ENCODE measurements at regions not wholly inside any gene's neighbourhood (a gene's known extent, or its start where the extent isn't known, plus 50 kb on each side); places are given as distances from the start of the nearest gene placed in this dataset.

DNA sequence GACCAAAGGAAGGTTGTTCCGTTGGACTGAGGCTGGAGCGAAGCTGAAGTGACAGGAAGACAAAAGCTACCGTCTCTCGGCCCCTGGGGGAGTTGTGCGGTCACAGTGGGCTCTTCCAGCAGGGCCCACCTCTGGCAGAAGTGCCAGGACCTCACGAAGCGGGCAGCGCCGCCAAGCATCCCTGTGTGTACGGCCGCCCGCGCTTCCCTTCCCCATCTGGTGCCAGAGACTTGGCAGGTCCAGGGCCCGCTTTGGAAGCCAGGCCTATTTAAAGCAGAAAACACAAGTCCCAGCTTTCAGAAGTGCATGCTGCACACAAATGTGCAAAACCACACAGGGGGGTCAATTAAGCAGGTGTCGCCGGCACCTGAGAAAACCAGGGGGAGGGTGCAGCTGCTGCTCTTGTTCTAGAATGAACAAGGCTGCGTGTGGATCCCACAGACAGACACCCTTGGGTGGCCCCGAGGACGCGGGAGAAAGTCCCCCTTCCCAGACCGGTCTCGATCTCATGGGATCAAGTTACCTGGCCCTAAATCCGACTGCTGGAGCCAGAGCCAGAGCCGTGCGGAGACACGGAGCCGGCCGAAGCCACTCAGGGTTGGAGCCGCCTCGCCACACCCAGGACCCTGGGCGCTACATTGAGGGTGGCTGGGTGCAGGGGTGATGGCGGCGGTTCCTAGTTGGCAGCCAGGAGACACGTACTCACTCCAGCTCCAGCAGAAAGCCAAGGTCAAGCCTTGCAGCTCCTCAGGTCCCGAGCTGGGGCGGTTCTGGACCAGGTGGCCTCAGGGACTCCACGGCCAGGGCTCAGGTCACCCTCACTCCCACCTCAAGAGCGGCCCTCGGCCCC is 51.8 kb upstream of the PPP2R2D start:
- no peak for DNase-seq (ENCODE audit: low read depth in 2 of 2)

DNA sequence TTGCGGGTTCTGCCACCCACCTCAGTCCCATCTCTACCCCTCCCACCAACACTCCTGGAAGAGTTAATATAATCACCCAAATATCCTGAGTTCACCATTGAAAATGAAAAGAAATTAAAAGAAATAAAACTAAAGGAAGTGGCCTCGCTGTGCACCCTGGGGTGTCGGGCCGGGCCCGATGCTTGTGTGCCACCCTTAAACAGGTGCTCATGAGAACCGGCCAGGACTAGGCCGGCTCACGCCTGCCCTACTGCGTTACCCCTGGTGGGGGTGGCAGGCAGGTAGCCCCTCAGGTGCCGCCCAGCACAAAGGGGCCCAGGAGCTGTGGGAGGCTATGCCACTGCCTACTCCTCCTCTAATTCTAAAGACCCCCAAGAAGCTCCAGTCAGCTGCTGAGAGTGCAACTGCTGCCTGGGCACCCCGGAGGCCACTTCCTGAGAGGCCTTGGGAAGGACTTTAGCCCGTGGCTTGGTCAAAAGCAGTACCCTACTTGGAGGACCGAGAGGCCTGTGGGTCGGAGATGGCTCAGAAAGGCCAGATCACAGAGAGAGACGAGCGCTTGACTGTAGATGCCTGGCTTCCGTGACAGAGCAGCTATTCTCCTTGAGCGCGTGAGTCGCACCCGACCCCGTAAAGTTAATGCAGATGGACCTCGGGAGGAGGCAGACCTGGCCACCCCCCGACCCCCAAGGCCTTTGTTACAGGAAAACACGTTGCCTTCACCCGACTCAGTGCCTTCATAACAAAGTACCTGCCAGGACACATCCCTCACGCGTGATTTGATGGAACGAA is 51.0 kb upstream of the PPP2R2D start:
- no peak for DNase-seq (ENCODE audit: low read depth in 2 of 2)

DNA sequence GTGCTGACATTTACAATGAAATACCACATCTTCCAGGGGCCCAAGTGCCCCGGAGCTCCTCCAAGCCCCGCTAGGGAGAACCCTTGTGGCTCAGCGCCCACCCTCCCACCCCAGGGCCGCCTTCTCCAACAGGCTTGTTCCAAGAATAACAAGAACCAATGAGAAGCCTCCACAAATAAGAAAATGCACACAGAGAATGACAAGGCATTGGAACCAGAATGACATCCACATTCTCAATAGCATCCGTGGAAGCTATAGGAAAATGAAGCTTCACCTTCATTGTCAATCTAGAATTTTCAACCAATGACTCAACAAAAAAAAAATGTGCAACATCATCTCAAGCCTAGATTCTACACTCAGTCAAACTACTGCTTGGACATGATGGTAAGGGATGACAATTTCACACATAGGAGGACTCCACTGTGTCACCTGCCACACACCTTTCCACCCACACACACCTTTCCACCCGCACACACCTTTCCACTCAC is 50.4 kb upstream of the PPP2R2D start:
- no peak for DNase-seq (ENCODE audit: low read depth in 2 of 2)

Data from stimulated activated CD4-positive, alpha-beta T cell treated with anti-CD3 and anti-CD28 coated beads, Interleukin-12 subunit alpha, Interleukin-12 subunit beta, amount 100 ng/mL, for 24 hours (primary cell).